ENCODE measurements at regions not wholly inside any gene's neighbourhood (a gene's known extent, or its start where the extent isn't known, plus 50 kb on each side); places are given as distances from the start of the nearest gene placed in this dataset.
A peak's percentile ranks its signal among the peaks of the same experiment; 100 is the strongest.

DNA sequence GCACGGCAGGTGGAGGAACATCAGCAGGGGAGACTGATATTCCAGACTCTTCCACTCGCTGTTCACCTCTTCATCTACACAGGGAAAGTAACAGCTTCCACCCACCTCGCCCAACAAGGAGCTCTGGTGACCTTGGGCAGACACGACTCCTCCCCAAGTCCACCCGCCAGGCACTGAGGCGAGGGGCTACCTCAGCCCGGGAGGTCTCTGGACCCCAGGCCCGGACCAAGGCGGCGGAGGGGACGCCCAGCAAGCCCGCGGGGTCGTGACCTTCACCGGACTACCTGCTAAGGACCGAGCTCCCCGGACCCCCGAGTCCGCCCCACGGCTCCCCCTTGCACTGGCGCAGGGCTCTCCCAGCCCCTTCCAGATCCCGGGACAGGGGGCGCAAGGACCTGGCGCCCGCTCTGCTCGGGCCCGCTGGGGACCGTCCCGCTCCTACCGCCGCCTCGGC is 70.2 kb upstream of the LPCAT1 start:
- peak overlapping the region; percentile 79 for H3K27ac ChIP-seq (ENCODE audit: low read depth, low read length)
- ATAC-seq (peak; percentile 1; the same call in 1 of the 2 replicates), DNase-seq (ENCODE audit: low read depth, low spot score) (no peak)
- peaks cover 0 to 5% of the 10 kb centered on the region in 2 experiments; a peak in 1 of 4 replicates for H3K36me3 ChIP-seq (ENCODE audit: control insufficient read depth in 1 of 2, insufficient read depth in 2 of 2, low read length in 2 of 2)
- peak overlapping the region; percentile 56 to 75 for H3K4me3 ChIP-seq (replicated peaks in 1 of 2; ENCODE audit: low read depth in 1 of 2, low read length in 2 of 2)
- H4K20me1 ChIP-seq (ENCODE audit: insufficient read depth): no peaks in the 10 kb centered on the region
- H2AFZ ChIP-seq (ENCODE audit: low read depth, low read length, poor library complexity, severe bottlenecking): no peak overlapping the region
- ChIA-PET POLR2A (interaction anchor here (2.2 kb wide), 1 partner anchor 77 kb away, joined by 5 read pairs; no protein-coding TSS in a partner anchor), RAD21 (ENCODE audit: low non-redundant PET in 1 of 2, low total read pairs in 2 of 2, uncharacterized antibody in 2 of 2, unreplicated experiment in 2 of 2) (interaction anchor here in 1 of 2 experiments (1.0 kb wide), 1 partner anchor 51 kb away, joined by 3 read pairs; no protein-coding TSS in a partner anchor), CTCF (interaction anchor here (0.7 to 1.6 kb wide), 7 partner anchors 10 to 1147 kb away, joined by 3 to 7 read pairs (median 3); partner anchors contain the start of gene LPCAT1)
- H3K4me2 ChIP-seq (ENCODE audit: low read length): peak overlapping the region; percentile 96
- no peaks in the 10 kb centered on the region for H3K9me3 ChIP-seq (ENCODE audit: control insufficient read depth in 1 of 2, insufficient read depth in 1 of 2, low read depth in 1 of 2, low read length in 2 of 2)
- peak overlapping the region; percentile 79 for H3K9ac ChIP-seq (ENCODE audit: low read length)
- BruUV-seq (replicated peaks): no TSS peak
- intact Hi-C loops (cut with micrococcal nuclease): loop anchor here (5.0 to 10.0 kb wide), 2 partner anchors 82 to 249 kb away; partner anchors contain the start of gene CLPTM1L
- H3K4me1 ChIP-seq (ENCODE audit: control insufficient read depth in 1 of 2, insufficient read depth in 2 of 2, low read length in 2 of 2): peaks cover 0 to 9% of the 10 kb centered on the region in 2 experiments; a peak in 2 of 4 replicates
- no peaks in the 10 kb centered on the region for H3K27me3 ChIP-seq (ENCODE audit: insufficient read depth, low read length)
- H3K79me2 ChIP-seq (ENCODE audit: insufficient read depth, low read length): peaks cover 4% of the 10 kb centered on the region; the same call in 1 of the 2 replicates
- H3K9me2 ChIP-seq (ENCODE audit: insufficient read depth): no peaks in the 10 kb centered on the region
- TF ChIP-seq, protein P1, sequence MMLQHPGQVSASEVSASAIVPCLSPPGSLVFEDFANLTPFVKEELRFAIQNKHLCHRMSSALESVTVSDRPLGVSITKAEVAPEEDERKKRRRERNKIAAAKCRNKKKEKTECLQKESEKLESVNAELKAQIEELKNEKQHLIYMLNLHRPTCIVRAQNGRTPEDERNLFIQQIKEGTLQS (IDR thresholded peaks at IDR 0.05): no peak
- no peak for TF ChIP-seq CEBPB (IDR thresholded peaks at IDR 0.05; ENCODE audit: low read depth)
- TF ChIP-seq SRF (IDR thresholded peaks at IDR 0.05; ENCODE audit: low read depth): no peak
- no peak for TF ChIP-seq EZH2 (IDR thresholded peaks at IDR 0.05)
- no peak for TF ChIP-seq MAX (IDR thresholded peaks at IDR 0.05)
- TF ChIP-seq POLR2A (IDR thresholded peaks at IDR 0.05; ENCODE audit: borderline replicate concordance, extremely low read depth, insufficient read depth, insufficient read length): no peak
- TF ChIP-seq EZH2phosphoT487 (IDR thresholded peaks at IDR 0.05; ENCODE audit: borderline replicate concordance): no peak
- TF ChIP-seq ELF1 (IDR thresholded peaks at IDR 0.05; ENCODE audit: borderline replicate concordance, low read depth): no peak
- no peak for TF ChIP-seq SP1 (IDR thresholded peaks at IDR 0.05; ENCODE audit: low read depth)
- no peak for TF ChIP-seq ZBTB33 (IDR thresholded peaks at IDR 0.05; ENCODE audit: extremely low read depth, insufficient replicate concordance, low read length)
- no peak for TF ChIP-seq JUND (IDR thresholded peaks at IDR 0.05)
- TF ChIP-seq, protein P2, sequence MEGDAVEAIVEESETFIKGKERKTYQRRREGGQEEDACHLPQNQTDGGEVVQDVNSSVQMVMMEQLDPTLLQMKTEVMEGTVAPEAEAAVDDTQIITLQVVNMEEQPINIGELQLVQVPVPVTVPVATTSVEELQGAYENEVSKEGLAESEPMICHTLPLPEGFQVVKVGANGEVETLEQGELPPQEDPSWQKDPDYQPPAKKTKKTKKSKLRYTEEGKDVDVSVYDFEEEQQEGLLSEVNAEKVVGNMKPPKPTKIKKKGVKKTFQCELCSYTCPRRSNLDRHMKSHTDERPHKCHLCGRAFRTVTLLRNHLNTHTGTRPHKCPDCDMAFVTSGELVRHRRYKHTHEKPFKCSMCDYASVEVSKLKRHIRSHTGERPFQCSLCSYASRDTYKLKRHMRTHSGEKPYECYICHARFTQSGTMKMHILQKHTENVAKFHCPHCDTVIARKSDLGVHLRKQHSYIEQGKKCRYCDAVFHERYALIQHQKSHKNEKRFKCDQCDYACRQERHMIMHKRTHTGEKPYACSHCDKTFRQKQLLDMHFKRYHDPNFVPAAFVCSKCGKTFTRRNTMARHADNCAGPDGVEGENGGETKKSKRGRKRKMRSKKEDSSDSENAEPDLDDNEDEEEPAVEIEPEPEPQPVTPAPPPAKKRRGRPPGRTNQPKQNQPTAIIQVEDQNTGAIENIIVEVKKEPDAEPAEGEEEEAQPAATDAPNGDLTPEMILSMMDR (IDR thresholded peaks at IDR 0.05 in 2 of 3, conservative IDR thresholded peaks at IDR 0.05 in 1 of 3; ENCODE audit: borderline replicate concordance in 1 of 3, insufficient read depth in 1 of 3, low read depth in 2 of 3, low read length in 2 of 3): no peak
- TF ChIP-seq POLR2AphosphoS5 (IDR thresholded peaks at IDR 0.05; ENCODE audit: low read depth, low read length): no peak
- no peak for TF ChIP-seq CBX3 (IDR thresholded peaks at IDR 0.05; ENCODE audit: low read depth)
- no peak for TF ChIP-seq EGR1 (IDR thresholded peaks at IDR 0.05; ENCODE audit: low read depth)
- no peak for TF ChIP-seq YY1 (IDR thresholded peaks at IDR 0.05; ENCODE audit: extremely low read depth, insufficient replicate concordance, low read depth, low read length)
- no peak for TF ChIP-seq ZFX (IDR thresholded peaks at IDR 0.05)
- TF ChIP-seq, protein P3, sequence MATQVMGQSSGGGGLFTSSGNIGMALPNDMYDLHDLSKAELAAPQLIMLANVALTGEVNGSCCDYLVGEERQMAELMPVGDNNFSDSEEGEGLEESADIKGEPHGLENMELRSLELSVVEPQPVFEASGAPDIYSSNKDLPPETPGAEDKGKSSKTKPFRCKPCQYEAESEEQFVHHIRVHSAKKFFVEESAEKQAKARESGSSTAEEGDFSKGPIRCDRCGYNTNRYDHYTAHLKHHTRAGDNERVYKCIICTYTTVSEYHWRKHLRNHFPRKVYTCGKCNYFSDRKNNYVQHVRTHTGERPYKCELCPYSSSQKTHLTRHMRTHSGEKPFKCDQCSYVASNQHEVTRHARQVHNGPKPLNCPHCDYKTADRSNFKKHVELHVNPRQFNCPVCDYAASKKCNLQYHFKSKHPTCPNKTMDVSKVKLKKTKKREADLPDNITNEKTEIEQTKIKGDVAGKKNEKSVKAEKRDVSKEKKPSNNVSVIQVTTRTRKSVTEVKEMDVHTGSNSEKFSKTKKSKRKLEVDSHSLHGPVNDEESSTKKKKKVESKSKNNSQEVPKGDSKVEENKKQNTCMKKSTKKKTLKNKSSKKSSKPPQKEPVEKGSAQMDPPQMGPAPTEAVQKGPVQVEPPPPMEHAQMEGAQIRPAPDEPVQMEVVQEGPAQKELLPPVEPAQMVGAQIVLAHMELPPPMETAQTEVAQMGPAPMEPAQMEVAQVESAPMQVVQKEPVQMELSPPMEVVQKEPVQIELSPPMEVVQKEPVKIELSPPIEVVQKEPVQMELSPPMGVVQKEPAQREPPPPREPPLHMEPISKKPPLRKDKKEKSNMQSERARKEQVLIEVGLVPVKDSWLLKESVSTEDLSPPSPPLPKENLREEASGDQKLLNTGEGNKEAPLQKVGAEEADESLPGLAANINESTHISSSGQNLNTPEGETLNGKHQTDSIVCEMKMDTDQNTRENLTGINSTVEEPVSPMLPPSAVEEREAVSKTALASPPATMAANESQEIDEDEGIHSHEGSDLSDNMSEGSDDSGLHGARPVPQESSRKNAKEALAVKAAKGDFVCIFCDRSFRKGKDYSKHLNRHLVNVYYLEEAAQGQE (IDR thresholded peaks at IDR 0.05; ENCODE audit: low read depth): no peak
- TF ChIP-seq SIN3A (IDR thresholded peaks at IDR 0.05; ENCODE audit: low read depth): no peak
